HepG2 (cell line): ENCODE measurements at regions not wholly inside any gene's neighbourhood (a gene's known extent, or its start where the extent isn't known, plus 50 kb on each side); places are given as distances from the start of the nearest gene placed in this dataset.

ENCODE experiments used
- ERF ChIP-seq: IDR thresholded peaks from 2 replicates; pipeline ENCODE4 v1.6.1; 2018; ENCODE audit warnings: missing biosample characterization, missing genetic modification reagents
- HNF4G ChIP-seq, 2 experiments: sonication (generic) in 1 of 2; formaldehyde crosslinking in 1 of 2; IDR thresholded peaks; 2 replicates each; pipeline versions ENCODE4 v1.4.0 to v1.6.1; 2011 to 2020; ENCODE audit warnings: borderline replicate concordance in 2 of 2, low read depth in 2 of 2, mild to moderate bottlenecking in 2 of 2, low read length in 1 of 2, missing genetic modification reagents in 1 of 2, moderate library complexity in 1 of 2
- MEF2D ChIP-seq: sonication (generic); formaldehyde crosslinking; IDR thresholded peaks from 2 replicates; pipeline ENCODE4 v1.5.1; 2020; ENCODE audit warnings: mild to moderate bottlenecking, missing genetic modification reagents
- POLR2A ChIP-seq, 2 experiments: IDR thresholded peaks; 2 replicates each; pipeline ENCODE4 v1.6.1; 2011; ENCODE audit warnings: low read depth in 2 of 2, low read length in 2 of 2, mild to moderate bottlenecking in 1 of 2, moderate library complexity in 1 of 2; ENCODE audit not compliant: insufficient read depth in 1 of 2
- PRDM15 ChIP-seq: sonication (generic); formaldehyde crosslinking; IDR thresholded peaks from 2 replicates; pipeline ENCODE4 v1.4.0; 2020; ENCODE audit warnings: missing genetic modification reagents
- ZSCAN9 ChIP-seq: IDR thresholded peaks from 2 replicates; pipeline ENCODE4 v1.6.1; 2016; ENCODE audit warnings: borderline replicate concordance
- TF ChIP-seq, protein P1 (sequence below), 2 experiments: sonication (generic) in 1 of 2; formaldehyde crosslinking in 1 of 2; IDR thresholded peaks; 2 replicates each; pipeline versions ENCODE4 v1.5.1 to v1.6.1; 2011 to 2020; ENCODE audit warnings: borderline replicate concordance in 1 of 2, low read depth in 1 of 2, low read length in 1 of 2, mild to moderate bottlenecking in 1 of 2, missing genetic modification reagents in 1 of 2, moderate library complexity in 1 of 2
- TF ChIP-seq, protein P2 (sequence below): sonication (generic); formaldehyde crosslinking; IDR thresholded peaks from 2 replicates; pipeline ENCODE4 v1.5.0; 2020; ENCODE audit warnings: mild to moderate bottlenecking, missing genetic modification reagents, moderate library complexity
- TF ChIP-seq, protein P3 (sequence below), 2 experiments: IDR thresholded peaks; 2 replicates each; pipeline ENCODE4 v1.6.1; 2011 to 2012; ENCODE audit warnings: low read length in 2 of 2, borderline replicate concordance in 1 of 2, low read depth in 1 of 2, mild to moderate bottlenecking in 1 of 2, moderate library complexity in 1 of 2

- TF ChIP-seq ERF (CRISPR knock-in tag) = no peak
- no peak for TF ChIP-seq MEF2D (CRISPR knock-in tag)
- TF ChIP-seq, protein P1, sequence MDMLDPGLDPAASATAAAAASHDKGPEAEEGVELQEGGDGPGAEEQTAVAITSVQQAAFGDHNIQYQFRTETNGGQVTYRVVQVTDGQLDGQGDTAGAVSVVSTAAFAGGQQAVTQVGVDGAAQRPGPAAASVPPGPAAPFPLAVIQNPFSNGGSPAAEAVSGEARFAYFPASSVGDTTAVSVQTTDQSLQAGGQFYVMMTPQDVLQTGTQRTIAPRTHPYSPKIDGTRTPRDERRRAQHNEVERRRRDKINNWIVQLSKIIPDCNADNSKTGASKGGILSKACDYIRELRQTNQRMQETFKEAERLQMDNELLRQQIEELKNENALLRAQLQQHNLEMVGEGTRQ (IDR thresholded peaks at IDR 0.05; ENCODE audit: low read depth, low read length) = no peak
- TF ChIP-seq, protein P1 (CRISPR knock-in tag; IDR thresholded peaks at IDR 0.05; ENCODE audit: borderline replicate concordance) = no peak
- TF ChIP-seq HNF4G (IDR thresholded peaks at IDR 0.05; ENCODE audit: borderline replicate concordance, low read depth, low read length) = no peak
- TF ChIP-seq HNF4G (CRISPR knock-in tag; IDR thresholded peaks at IDR 0.05; ENCODE audit: borderline replicate concordance, low read depth) = no peak
- TF ChIP-seq, protein P2, sequence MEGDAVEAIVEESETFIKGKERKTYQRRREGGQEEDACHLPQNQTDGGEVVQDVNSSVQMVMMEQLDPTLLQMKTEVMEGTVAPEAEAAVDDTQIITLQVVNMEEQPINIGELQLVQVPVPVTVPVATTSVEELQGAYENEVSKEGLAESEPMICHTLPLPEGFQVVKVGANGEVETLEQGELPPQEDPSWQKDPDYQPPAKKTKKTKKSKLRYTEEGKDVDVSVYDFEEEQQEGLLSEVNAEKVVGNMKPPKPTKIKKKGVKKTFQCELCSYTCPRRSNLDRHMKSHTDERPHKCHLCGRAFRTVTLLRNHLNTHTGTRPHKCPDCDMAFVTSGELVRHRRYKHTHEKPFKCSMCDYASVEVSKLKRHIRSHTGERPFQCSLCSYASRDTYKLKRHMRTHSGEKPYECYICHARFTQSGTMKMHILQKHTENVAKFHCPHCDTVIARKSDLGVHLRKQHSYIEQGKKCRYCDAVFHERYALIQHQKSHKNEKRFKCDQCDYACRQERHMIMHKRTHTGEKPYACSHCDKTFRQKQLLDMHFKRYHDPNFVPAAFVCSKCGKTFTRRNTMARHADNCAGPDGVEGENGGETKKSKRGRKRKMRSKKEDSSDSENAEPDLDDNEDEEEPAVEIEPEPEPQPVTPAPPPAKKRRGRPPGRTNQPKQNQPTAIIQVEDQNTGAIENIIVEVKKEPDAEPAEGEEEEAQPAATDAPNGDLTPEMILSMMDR (CRISPR knock-in tag) = no peak
- TF ChIP-seq ZSCAN9 = no peak
- no peak for TF ChIP-seq PRDM15 (CRISPR knock-in tag)
- TF ChIP-seq POLR2A (IDR thresholded peaks at IDR 0.05; ENCODE audit: insufficient read depth in 1 of 2, low read depth in 2 of 2, low read length in 2 of 2) = no peak
- TF ChIP-seq, protein P3, sequence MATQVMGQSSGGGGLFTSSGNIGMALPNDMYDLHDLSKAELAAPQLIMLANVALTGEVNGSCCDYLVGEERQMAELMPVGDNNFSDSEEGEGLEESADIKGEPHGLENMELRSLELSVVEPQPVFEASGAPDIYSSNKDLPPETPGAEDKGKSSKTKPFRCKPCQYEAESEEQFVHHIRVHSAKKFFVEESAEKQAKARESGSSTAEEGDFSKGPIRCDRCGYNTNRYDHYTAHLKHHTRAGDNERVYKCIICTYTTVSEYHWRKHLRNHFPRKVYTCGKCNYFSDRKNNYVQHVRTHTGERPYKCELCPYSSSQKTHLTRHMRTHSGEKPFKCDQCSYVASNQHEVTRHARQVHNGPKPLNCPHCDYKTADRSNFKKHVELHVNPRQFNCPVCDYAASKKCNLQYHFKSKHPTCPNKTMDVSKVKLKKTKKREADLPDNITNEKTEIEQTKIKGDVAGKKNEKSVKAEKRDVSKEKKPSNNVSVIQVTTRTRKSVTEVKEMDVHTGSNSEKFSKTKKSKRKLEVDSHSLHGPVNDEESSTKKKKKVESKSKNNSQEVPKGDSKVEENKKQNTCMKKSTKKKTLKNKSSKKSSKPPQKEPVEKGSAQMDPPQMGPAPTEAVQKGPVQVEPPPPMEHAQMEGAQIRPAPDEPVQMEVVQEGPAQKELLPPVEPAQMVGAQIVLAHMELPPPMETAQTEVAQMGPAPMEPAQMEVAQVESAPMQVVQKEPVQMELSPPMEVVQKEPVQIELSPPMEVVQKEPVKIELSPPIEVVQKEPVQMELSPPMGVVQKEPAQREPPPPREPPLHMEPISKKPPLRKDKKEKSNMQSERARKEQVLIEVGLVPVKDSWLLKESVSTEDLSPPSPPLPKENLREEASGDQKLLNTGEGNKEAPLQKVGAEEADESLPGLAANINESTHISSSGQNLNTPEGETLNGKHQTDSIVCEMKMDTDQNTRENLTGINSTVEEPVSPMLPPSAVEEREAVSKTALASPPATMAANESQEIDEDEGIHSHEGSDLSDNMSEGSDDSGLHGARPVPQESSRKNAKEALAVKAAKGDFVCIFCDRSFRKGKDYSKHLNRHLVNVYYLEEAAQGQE (IDR thresholded peaks at IDR 0.05; ENCODE audit: borderline replicate concordance in 1 of 2, low read depth in 1 of 2, low read length in 2 of 2) = no peak
These were observed 117.2 kb downstream of the GASK1B start for GRCh38 chr4:158055668-158056067.
